HCT116 (cell line): ENCODE measurements at regions not wholly inside any gene's neighbourhood (a gene's known extent, or its start where the extent isn't known, plus 50 kb on each side); places are given as distances from the start of the nearest gene placed in this dataset.

Experiments used
- ELF1 ChIP-seq: IDR thresholded peaks from 2 replicates; pipeline ENCODE4 v1.6.1; 2012; ENCODE audit warnings: low read depth, borderline replicate concordance
- POLR2A ChIP-seq: IDR thresholded peaks from 2 replicates; pipeline ENCODE4 v1.7.0; 2011; ENCODE audit warnings: borderline replicate concordance; ENCODE audit not compliant: insufficient read depth, insufficient read length; ENCODE audit errors: extremely low read depth
- RAD21 ChIP-seq: IDR thresholded peaks from 2 replicates; pipeline ENCODE4 v1.6.1; 2012; ENCODE audit warnings: low read depth, mild to moderate bottlenecking
- SP1 ChIP-seq: IDR thresholded peaks from 2 replicates; pipeline ENCODE4 v1.6.1; 2012; ENCODE audit warnings: low read depth
- TF ChIP-seq, protein P1 (sequence below), 3 experiments: fragments of 200-600 bp in 1 of 3; sonication (generic) in 1 of 3; IDR thresholded peaks in 2 of 3; conservative IDR thresholded peaks in 1 of 3; 2 replicates each; pipeline ENCODE4 v1.5.1; 2012 to 2017; ENCODE audit warnings: low read depth in 2 of 3, low read length in 2 of 3, antibody characterized with exemption in 1 of 3, borderline replicate concordance in 1 of 3, control low read depth in 1 of 3, mild to moderate bottlenecking in 1 of 3, mixed read lengths in 1 of 3, mixed run types in 1 of 3, moderate library complexity in 1 of 3; ENCODE audit not compliant: insufficient read depth in 1 of 3

DNA sequence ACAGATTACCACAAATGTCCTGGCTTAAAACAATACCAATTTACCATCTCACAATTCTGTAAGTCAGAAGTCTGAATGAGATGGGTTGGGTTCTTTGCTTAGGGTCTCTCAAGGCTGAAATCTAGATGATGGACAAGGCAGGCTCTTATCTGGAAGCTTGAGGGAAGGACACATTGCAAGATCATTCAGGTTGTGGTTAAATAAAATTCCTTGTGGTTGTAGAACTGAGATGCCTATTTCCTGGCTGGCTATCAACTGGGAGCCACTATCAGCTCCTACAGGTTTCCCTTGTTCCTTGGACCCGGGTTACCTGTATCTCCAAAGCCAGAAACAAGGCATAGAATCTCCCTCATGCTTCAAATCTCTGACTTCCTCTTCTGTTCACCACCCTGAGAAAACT, 148.4 kb downstream of the MDFIC start:
- TF ChIP-seq, protein P1, sequence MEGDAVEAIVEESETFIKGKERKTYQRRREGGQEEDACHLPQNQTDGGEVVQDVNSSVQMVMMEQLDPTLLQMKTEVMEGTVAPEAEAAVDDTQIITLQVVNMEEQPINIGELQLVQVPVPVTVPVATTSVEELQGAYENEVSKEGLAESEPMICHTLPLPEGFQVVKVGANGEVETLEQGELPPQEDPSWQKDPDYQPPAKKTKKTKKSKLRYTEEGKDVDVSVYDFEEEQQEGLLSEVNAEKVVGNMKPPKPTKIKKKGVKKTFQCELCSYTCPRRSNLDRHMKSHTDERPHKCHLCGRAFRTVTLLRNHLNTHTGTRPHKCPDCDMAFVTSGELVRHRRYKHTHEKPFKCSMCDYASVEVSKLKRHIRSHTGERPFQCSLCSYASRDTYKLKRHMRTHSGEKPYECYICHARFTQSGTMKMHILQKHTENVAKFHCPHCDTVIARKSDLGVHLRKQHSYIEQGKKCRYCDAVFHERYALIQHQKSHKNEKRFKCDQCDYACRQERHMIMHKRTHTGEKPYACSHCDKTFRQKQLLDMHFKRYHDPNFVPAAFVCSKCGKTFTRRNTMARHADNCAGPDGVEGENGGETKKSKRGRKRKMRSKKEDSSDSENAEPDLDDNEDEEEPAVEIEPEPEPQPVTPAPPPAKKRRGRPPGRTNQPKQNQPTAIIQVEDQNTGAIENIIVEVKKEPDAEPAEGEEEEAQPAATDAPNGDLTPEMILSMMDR (IDR thresholded peaks at IDR 0.05 in 2 of 3, conservative IDR thresholded peaks at IDR 0.05 in 1 of 3; ENCODE audit: borderline replicate concordance in 1 of 3, insufficient read depth in 1 of 3, low read depth in 2 of 3, low read length in 2 of 3), result no peak
- TF ChIP-seq ELF1 (no peak), POLR2A (no peak), RAD21 (no peak), SP1 (no peak)
